IPS-20b (cell line): ENCODE measurements at regions not wholly inside any gene's neighbourhood (a gene's known extent, or its start where the extent isn't known, plus 50 kb on each side); places are given as distances from the start of the nearest gene placed in this dataset.
"Not testable (repeated sequence)": the region's sequence is repeated elsewhere in the genome, so short reads cannot be mapped to it uniquely, and the experiment has no call there.

ENCODE experiments used
- H3K27ac ChIP-seq: one replicate; pipeline ENCODE4 v1.5.1; 2013; ENCODE audit warnings: low read length
- H3K27me3 ChIP-seq: 2 replicates; pipeline ENCODE4 v1.6.1; 2013; ENCODE audit warnings: mild to moderate bottlenecking, low read length, inconsistent platforms; ENCODE audit not compliant: insufficient read depth
- H3K36me3 ChIP-seq: 2 replicates; pipeline ENCODE4 v1.6.1; 2013; ENCODE audit warnings: low read depth, mild to moderate bottlenecking, inconsistent platforms, low read length, moderate library complexity; ENCODE audit not compliant: insufficient read depth
- H3K4me1 ChIP-seq: 2 replicates; pipeline ENCODE4 v1.6.1; 2013; ENCODE audit warnings: mild to moderate bottlenecking, control low read depth, inconsistent platforms, low read length, moderate library complexity; ENCODE audit not compliant: insufficient read depth
- H3K4me3 ChIP-seq: 2 replicates; pipeline ENCODE4 v1.5.1; 2013; ENCODE audit warnings: mild to moderate bottlenecking, low read length, inconsistent platforms
- H3K9ac ChIP-seq: 2 replicates; pipeline ENCODE4 v1.6.1; 2013; ENCODE audit warnings: low read depth, mild to moderate bottlenecking, inconsistent platforms, low read length, moderate library complexity
- H3K9me3 ChIP-seq: 2 replicates; pipeline ENCODE4 v1.6.1; 2013; ENCODE audit warnings: mild to moderate bottlenecking, low read depth, low read length, inconsistent platforms; ENCODE audit not compliant: insufficient read depth

DNA sequence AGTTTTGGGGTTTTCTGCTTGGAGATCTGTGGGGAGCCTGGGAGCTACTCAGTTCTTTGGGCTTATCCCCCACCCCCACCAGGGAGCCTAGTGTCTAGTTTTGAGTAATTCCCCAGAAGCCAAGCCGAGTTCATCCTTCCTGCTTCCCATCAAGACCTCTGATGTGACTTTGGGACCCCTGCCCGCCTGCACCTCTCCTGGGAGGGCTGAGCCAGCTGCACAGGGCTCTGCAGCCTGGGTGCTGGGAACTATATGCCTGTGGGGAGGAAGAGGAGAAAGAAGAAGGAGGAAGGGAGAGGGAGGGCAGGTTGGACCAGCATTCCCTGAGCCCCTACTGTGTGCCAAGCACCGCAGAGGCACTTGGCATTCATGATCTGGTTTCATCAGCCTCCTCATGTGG is 178.9 kb downstream of the TMEM132E start:
- no peaks in the 10 kb centered on the region; the same call in 1 of the 2 replicates for H3K4me1 ChIP-seq
- no peaks in the 10 kb centered on the region for H3K9me3 ChIP-seq
- H3K36me3 ChIP-seq = no peaks in the 10 kb centered on the region
- no peak overlapping the region for H3K9ac ChIP-seq
- no peaks in the 10 kb centered on the region for H3K27me3 ChIP-seq
- no peak overlapping the region for H3K4me3 ChIP-seq
- H3K27ac ChIP-seq = no peak overlapping the region

DNA sequence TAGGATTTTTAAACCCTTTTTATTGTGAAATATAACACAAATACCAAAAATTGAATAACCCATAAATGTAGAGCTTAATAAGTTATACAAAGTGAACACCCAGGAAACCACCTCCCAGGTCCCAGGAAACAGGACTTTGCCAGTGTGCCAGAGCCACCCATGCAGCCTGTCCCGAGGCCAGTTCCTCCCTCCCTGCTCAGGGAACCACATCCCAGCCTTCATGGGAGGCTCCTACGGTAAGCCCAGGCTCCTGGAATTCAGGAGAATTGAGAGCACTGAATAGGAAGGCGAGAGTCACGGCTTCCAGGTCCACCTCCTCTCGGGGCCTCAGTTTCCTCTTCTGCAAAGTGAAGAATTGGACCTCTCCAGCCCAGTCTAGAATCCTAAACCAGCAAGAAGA is 178.2 kb downstream of the TMEM132E start:
- Histone ChIP-seq H3K27ac (no peak overlapping the region), H3K27me3 (no peaks in the 10 kb centered on the region), H3K36me3 (no peaks in the 10 kb centered on the region), H3K9me3 (no peaks in the 10 kb centered on the region), H3K4me3 (no peak overlapping the region), H3K4me1 (no peaks in the 10 kb centered on the region; the same call in 1 of the 2 replicates), H3K9ac (no peak overlapping the region)

DNA sequence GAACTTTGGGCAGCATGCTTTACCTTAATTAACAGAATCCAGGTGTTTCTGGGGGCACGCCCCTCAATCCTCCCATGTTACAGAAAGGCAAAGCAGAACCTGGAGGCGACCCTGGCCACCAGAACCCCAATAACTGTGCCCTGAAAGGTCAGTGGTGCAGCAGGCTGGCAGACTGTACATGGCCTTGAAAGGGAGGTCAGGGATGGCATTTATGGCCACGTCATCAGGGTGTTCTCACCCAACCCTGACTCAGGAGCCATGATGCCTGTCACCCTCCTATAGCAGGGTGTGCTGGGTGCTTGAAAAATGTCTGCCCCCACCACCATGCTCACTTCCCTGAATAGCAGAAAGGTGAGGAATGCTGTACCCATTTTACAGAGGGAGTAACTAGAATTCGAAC is 177.7 kb downstream of the TMEM132E start:
- H3K9me3 ChIP-seq = no peaks in the 10 kb centered on the region
- no peak overlapping the region for H3K27ac ChIP-seq
- no peak overlapping the region for H3K9ac ChIP-seq
- no peaks in the 10 kb centered on the region for H3K36me3 ChIP-seq
- H3K4me1 ChIP-seq = no peaks in the 10 kb centered on the region; the same call in 1 of the 2 replicates
- no peaks in the 10 kb centered on the region for H3K27me3 ChIP-seq
- H3K4me3 ChIP-seq = no peak overlapping the region

DNA sequence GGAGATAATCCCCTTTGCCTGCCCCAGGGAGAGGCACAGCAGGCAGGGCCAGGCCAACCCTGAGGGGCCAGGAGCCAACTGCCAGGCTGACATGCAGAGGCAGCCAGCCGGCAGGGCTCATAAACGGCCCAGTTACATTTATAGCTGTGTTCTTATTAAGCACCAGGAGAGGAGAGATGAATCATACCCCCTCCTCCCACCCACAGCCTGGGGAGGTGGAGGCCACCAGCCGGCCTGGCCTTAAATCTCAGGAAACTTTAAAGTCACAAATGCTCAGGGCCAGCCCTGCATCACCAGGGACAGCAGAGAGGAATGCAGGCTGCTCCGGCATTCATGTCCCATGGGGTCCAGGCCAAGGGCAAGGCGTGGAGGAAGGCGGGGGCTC is 177.2 kb downstream of the TMEM132E start:
- Histone ChIP-seq H3K36me3 (no peaks in the 10 kb centered on the region), H3K27me3 (no peaks in the 10 kb centered on the region), H3K4me3 (no peak overlapping the region), H3K9ac (no peak overlapping the region), H3K9me3 (no peaks in the 10 kb centered on the region), H3K27ac (no peak overlapping the region), H3K4me1 (no peaks in the 10 kb centered on the region; the same call in 1 of the 2 replicates)

DNA sequence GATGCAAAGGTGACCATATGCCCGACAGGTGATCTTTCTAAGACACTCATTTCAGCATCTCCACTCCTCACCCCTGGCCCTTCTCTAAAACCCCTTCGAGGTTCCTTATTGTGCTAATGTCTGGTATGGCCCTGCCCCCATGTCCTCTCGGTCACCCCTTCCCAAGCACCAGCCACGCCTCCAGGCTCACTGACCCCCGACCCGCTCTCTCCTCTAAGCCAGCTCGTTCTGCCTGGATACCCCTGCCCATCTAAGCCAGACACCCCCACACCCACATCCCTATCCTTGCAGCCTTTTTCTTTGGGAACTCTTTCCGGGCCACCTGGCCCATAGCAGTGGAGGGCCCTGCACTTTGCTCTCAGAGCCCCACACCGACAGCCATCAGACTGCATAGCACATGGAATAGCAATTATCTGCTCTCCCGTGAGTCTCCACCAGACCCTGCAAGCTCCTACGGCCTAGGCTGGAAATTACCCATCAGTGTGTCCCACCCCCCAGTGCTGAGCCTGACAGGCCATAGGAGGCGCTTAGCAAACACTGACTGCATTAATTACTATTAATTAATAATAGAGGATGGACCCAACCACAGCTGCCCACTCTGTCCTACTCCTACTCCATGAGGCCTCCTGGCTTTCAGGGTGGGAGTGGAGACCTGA is 176.7 kb downstream of the TMEM132E start:
- Histone ChIP-seq H3K4me1 (no peaks in the 10 kb centered on the region; the same call in 1 of the 2 replicates), H3K4me3 (no peak overlapping the region), H3K27ac (no peak overlapping the region), H3K9ac (no peak overlapping the region), H3K36me3 (no peaks in the 10 kb centered on the region), H3K9me3 (no peaks in the 10 kb centered on the region), H3K27me3 (no peaks in the 10 kb centered on the region)

DNA sequence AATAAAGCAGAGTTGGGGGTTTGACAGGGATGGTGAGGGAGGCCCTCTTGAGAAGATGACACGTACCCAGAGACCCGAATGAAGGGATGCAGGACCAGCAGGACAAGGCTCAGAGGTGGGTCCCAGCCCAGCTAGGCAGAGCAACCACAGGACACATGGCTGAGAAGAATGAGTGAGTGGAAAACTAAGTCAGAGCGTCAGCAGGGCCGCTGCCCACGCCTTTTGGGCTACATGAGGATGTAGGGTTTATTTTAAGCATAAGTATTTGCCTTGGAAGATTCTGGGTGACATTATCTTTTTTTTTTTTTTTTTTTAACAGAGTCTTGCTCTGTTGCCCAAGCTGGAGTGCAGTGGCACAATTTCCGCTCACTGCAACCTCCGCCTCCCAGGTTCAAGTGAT is 176.0 kb downstream of the TMEM132E start:
- Histone ChIP-seq H3K4me3 (no peak overlapping the region), H3K4me1 (no peaks in the 10 kb centered on the region; the same call in 1 of the 2 replicates), H3K27me3 (no peaks in the 10 kb centered on the region), H3K36me3 (no peaks in the 10 kb centered on the region), H3K9me3 (no peaks in the 10 kb centered on the region), H3K27ac (no peak overlapping the region), H3K9ac (no peak overlapping the region)

DNA sequence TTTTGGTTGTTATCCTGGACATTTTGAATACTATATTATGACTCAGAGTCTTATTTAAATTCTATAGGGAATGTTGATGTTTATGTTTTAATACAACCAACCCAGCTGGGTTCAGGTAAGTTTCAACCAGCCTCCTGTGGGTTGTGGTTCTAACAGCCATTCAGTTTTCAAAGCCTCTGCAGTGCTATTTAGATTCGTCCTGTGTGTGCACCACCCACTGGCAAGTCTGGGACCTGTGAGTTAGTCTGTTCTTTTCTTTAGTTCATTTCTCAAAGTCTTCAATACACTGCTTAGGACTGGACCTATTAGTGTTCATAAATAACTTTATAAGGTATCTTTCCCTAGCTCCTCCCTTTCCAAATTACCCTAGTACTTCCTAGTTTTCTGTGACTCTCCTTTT is 170.6 kb downstream of the TMEM132E start:
- no peaks in the 10 kb centered on the region for H3K4me1 ChIP-seq
- no peak overlapping the region for H3K4me3 ChIP-seq
- no peaks in the 10 kb centered on the region for H3K9me3 ChIP-seq
- no peaks in the 10 kb centered on the region for H3K27me3 ChIP-seq
- no peak overlapping the region for H3K9ac ChIP-seq
- H3K27ac ChIP-seq = no peak overlapping the region
- no peaks in the 10 kb centered on the region for H3K36me3 ChIP-seq

DNA sequence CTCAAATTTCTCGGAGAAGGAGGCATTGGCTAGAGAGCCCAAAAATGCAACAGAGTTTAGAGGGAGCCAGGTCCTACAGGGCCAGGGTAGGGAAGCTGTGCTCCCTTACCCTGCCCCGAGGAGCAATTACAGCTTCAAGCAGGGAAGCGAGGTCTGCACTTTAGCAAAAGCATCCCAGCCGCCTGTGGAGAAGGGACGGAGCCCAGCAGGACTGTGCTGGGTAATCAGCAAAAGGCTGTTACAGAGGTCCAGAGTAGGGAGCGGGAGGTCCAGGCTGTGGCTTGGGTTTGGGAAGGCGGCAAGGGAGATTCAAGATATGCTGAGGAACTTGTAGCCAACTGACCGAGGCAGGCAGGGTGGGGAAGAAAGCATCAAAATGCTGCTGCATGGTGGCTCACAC is 162.6 kb downstream of the TMEM132E start:
- H3K9ac ChIP-seq = no peak overlapping the region
- no peaks in the 10 kb centered on the region for H3K36me3 ChIP-seq
- no peak overlapping the region for H3K27ac ChIP-seq
- no peak overlapping the region for H3K4me3 ChIP-seq
- H3K4me1 ChIP-seq = no peaks in the 10 kb centered on the region; the same call in 1 of the 2 replicates
- no peaks in the 10 kb centered on the region for H3K27me3 ChIP-seq
- no peaks in the 10 kb centered on the region for H3K9me3 ChIP-seq

DNA sequence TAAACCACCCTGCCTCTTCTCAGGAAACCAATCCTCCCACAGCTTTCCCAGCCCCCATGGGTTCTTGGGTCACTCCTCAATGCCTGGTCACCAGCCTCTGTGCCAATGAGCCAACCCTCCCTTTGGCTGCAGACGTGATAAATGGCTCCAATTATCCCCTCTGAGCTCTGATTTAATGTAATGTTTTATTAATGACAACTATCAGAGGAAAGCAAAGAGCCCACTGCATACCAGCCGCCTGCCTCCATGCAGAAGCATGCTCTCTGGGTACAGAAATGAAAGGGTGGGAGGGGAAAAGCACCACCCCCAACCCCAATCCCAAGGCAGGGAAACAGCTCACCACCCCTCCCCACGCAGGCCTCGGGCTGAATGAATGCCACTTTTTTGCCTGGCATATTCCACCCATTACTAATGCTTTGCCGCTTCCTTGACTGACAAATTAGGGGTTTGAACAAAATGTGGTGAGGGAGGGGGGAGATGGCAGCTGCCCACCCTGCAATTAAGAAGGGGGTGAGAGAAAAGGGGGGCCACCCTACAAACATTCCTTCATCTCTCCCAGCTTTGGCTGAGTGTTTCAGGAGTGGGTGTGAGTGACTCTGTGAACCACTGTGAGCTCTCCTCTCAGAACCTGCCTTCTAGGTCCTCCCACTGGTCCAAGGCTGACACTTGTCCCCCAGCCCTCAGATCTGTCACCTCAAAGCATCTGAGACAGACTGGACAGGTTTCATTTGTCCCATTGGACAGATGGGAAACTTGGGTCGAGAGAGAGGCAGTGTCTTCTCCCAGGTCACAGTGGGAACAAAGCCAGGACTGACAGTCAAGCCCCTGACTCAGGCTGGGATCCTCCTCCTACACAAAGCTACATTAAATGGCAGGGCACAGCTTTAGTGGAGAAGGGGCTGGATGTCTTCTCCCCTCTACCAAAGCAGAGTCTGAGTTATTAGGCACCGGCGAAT is 161.5 kb downstream of the TMEM132E start:
- Histone ChIP-seq H3K9me3 (no peaks in the 10 kb centered on the region), H3K4me1 (no peaks in the 10 kb centered on the region; the same call in 1 of the 2 replicates), H3K36me3 (no peaks in the 10 kb centered on the region), H3K9ac (no peak overlapping the region), H3K27me3 (peaks cover 6% of the 10 kb centered on the region; the same call in 1 of the 2 replicates), H3K27ac (no peak overlapping the region), H3K4me3 (no peak overlapping the region)

DNA sequence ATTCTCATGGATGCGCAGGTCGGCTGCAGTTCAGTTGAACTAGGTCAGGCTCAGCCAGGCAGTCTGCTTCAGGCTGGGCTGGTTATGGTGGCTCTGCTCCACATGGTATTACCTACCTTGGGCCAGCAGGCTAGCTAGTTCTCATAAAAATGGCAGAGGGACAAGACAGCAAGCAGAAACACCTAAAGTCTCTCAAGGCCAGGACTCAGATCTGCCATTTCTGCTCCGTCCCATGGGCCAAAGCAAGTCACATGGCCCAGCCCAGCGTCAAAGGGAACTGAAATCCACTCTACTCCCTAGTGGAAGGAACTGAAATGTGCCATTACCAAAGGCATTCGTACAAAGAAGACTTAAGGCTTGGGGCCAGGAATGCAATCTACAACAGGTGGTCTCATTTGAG is 160.0 kb downstream of the TMEM132E start:
- Histone ChIP-seq H3K9ac (no peak overlapping the region), H3K9me3 (no peaks in the 10 kb centered on the region), H3K27me3 (peaks cover 10% of the 10 kb centered on the region; the same call in 1 of the 2 replicates), H3K36me3 (no peaks in the 10 kb centered on the region), H3K27ac (no peak overlapping the region), H3K4me3 (no peak overlapping the region), H3K4me1 (no peaks in the 10 kb centered on the region; the same call in 1 of the 2 replicates)

DNA sequence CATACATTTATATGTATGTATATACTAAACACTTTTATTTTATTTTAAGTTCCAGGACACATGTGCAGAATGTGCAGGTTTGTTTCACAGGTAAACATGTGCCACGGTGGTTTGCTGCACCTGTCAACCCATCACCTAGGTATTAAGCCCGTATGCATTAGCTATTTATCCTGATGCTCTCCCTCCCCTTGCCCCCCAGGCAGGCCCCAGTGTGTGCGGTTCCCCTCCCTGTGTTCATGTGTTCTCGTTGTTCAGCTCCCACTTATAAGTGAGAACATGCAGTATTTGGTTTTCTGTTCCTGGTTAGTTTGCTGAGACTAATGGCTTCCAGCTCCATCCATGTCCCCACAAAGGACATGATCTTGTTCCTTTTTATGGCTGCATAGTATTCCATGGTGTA is 158.3 kb downstream of the TMEM132E start:
- peaks cover 10% of the 10 kb centered on the region; the same call in 1 of the 2 replicates for H3K27me3 ChIP-seq
- H3K9ac ChIP-seq = not testable (repeated sequence)

More for the DNA sequence above, 158.3 kb downstream of the TMEM132E start:
- not testable (repeated sequence) for H3K27ac ChIP-seq, H3K4me3 ChIP-seq, H3K36me3 ChIP-seq, H3K9me3 ChIP-seq, H3K4me1 ChIP-seq
